GM18909 (cell line): ENCODE measurements at regions not wholly inside any gene's neighbourhood (a gene's known extent, or its start where the extent isn't known, plus 50 kb on each side); places are given as distances from the start of the nearest gene placed in this dataset.
A peak's percentile ranks its signal among the peaks of the same experiment; 100 is the strongest.
"Not testable (repeated sequence)": the region's sequence is repeated elsewhere in the genome, so short reads cannot be mapped to it uniquely, and the experiment has no call there.

Experiments
- ATAC-seq: cut with Tn5 transposase; IDR thresholded peaks from one replicate; pipeline ENCODE4 v1.9.1; 2021; ENCODE audit warnings: mild to moderate bottlenecking; ENCODE audit not compliant: unreplicated experiment, poor library complexity

GRCh38 chr7:101679653-101680173, 50.6 kb upstream of the MYL10 start:
- ATAC-seq, result not testable (repeated sequence)

GRCh38 chr7:101680406-101681145, 51.5 kb upstream of the MYL10 start:
- no peak for ATAC-seq

GRCh38 chr7:101681170-101682007, 52.3 kb upstream of the MYL10 start:
- ATAC-seq, result no peak

GRCh38 chr7:101684983-101685330, 55.9 kb upstream of the MYL10 start:
- no peak for ATAC-seq

- ATAC-seq, result no peak
These were observed 56.9 kb upstream of the MYL10 start for GRCh38 chr7:101686030-101686429.

- ATAC-seq, result no peak
These were observed 58.0 kb upstream of the MYL10 start for GRCh38 chr7:101687081-101687480.

- no peak for ATAC-seq
These were observed 58.7 kb upstream of the MYL10 start for GRCh38 chr7:101687791-101688182.

GRCh38 chr7:101688183-101688831, 59.2 kb upstream of the MYL10 start:
- peak; percentile 62 for ATAC-seq

GRCh38 chr7:101688995-101689907, 60.2 kb upstream of the MYL10 start:
- no peak for ATAC-seq

- no peak for ATAC-seq
These were observed 61.0 kb upstream of the MYL10 start for GRCh38 chr7:101690061-101690460.

GRCh38 chr7:101691822-101692384, 62.8 kb upstream of the MYL10 start:
- no peak for ATAC-seq

- ATAC-seq, result no peak
These were observed 64.5 kb upstream of the MYL10 start for GRCh38 chr7:101693498-101694091.

- no peak for ATAC-seq
These were observed 69.9 kb upstream of the MYL10 start for GRCh38 chr7:101698964-101699363.

- ATAC-seq, result no peak
These were observed 70.3 kb upstream of the MYL10 start for GRCh38 chr7:101699399-101699798.

GRCh38 chr7:101699881-101700823, 71.1 kb upstream of the MYL10 start:
- no peak for ATAC-seq

GRCh38 chr7:101701153-101701794, 72.2 kb upstream of the MYL10 start:
- no peak for ATAC-seq

- ATAC-seq, result no peak
These were observed 73.3 kb upstream of the MYL10 start for GRCh38 chr7:101702362-101702850.

GRCh38 chr7:101705331-101705730, 76.2 kb upstream of the MYL10 start:
- ATAC-seq, result no peak
